AG04450 (cell line): ENCODE measurements at regions not wholly inside any gene's neighbourhood (a gene's known extent, or its start where the extent isn't known, plus 50 kb on each side); places are given as distances from the start of the nearest gene placed in this dataset.

Experiments
- CTCF ChIA-PET: fragments of 300-600, 350-600 bp; formaldehyde crosslinking; extraction: SDS; loops from one replicate; lab custom pipeline; 2022; ENCODE audit warnings: antibody characterized with exemption, inconsistent platforms; lab: Charles Lee
- POLR2A ChIA-PET: fragments of 350-600 bp; formaldehyde crosslinking; extraction: SDS; loops from one replicate; lab custom pipeline; 2021; ENCODE audit warnings: antibody characterized with exemption, inconsistent platforms; lab: Yijun Ruan, JAX
- DNase-seq: peaks from one replicate; pipeline ENCODE4 v3.0.0-alpha.2; 2011; ENCODE audit warnings: low read depth, low spot score
- H3K27ac ChIP-seq: one replicate; pipeline ENCODE4 v1.5.1; 2012; ENCODE audit warnings: low read depth, low read length, control low read depth
- H3K27me3 ChIP-seq: one replicate; pipeline ENCODE4 v1.6.0; 2012; ENCODE audit warnings: low read length; ENCODE audit not compliant: control insufficient read depth, insufficient read depth
- H3K4me3 ChIP-seq: 2 replicates; pipeline ENCODE4 v1.5.1; 2011; ENCODE audit warnings: mild to moderate bottlenecking, low read depth, low read length, control low read depth
- H3K9me3 ChIP-seq: 2 replicates; pipeline ENCODE4 v1.5.1; 2012; ENCODE audit warnings: low read length; ENCODE audit not compliant: control insufficient read depth, insufficient read depth
- CTCF ChIP-seq: IDR thresholded peaks from 2 replicates; pipeline ENCODE4 v1.5.1; 2011; ENCODE audit warnings: low read depth, low read length, control low read depth, inconsistent platforms

GRCh38 chr7:12761111-12761510 is 73.7 kb downstream of the ARL4A start:
- Histone ChIP-seq H3K27ac (no peak overlapping the region), H3K27me3 (no peaks in the 10 kb centered on the region), H3K9me3 (no peaks in the 10 kb centered on the region), H3K4me3 (no peak overlapping the region)
- no peak for TF ChIP-seq CTCF
- no peak for DNase-seq
- ChIA-PET POLR2A (no interaction called here), CTCF (no interaction called here)

- no peaks in the 10 kb centered on the region for H3K9me3 ChIP-seq
- CTCF ChIA-PET: no interaction called here
- H3K4me3 ChIP-seq: no peak overlapping the region
- POLR2A ChIA-PET: no interaction called here
- no peak overlapping the region for H3K27ac ChIP-seq
- no peaks in the 10 kb centered on the region for H3K27me3 ChIP-seq
- no peak for TF ChIP-seq CTCF
- DNase-seq: no peak
Measured at GRCh38 chr7:12761691-12762090, 74.3 kb downstream of the ARL4A start.

DNA sequence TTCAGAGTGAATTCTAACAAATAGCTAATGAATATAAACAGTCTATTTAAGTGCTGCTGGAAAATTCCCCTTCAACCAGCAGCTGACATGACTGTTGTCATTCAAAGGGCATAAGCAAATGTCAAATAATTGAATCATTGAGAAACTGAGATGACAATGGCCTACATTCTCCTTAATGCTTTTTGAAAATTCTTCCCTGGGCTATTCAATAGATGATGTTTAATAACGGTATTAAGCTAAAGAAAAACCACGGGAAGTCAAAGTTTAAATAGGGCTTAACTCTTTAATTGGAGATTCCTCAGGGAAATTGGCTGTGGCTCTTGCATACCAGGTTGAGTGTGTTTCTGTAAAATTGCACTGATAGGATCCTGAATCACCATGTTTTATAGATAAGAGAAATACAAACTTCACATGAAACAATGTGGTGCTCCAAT is 77.0 kb downstream of the ARL4A start:
- ChIA-PET CTCF (interaction anchor here (1.3 kb wide), 1 partner anchor 78 kb away, joined by 5 read pairs; no protein-coding TSS in a partner anchor), POLR2A (no interaction called here)
- H3K27me3 ChIP-seq: no peaks in the 10 kb centered on the region
- no peak for TF ChIP-seq CTCF
- H3K4me3 ChIP-seq: no peak overlapping the region
- DNase-seq: no peak
- no peak overlapping the region for H3K27ac ChIP-seq
- H3K9me3 ChIP-seq: no peaks in the 10 kb centered on the region

DNA sequence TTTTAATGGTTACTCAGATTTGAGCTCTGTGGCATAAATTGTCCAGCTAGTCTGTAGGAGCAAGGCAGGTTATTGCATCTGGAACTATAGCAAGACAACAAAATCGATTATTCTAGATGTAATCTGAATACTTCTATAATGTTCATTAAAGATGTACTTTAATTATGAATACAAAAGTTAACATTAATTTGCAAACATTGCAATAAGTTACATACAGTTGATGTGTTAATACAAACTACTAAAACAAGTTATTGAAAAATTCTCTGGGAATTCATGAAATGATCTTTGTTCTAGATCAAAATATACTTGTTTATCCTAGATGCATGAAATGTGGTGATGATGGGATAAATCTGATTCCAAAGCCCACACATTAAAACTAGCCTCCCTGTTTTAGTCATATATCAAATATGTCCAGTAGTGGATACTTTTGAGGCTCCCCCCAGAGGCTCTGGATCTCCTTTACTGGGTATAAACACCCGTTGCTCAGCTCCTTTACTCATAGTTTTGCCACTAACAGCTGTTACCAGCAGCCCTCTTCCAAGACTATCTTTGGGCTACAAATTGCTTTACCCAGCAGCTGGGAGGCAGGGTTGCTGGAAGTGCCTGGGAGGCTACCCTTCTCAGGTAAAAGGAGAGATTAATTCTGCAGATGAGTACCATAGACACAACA is 78.1 kb downstream of the ARL4A start:
- ChIA-PET POLR2A (interaction anchor here (0.6 to 0.8 kb wide), 2 partner anchors 78 to 272 kb away, joined by 3 to 4 read pairs; partner anchors contain the start of gene ARL4A), CTCF (interaction anchor here (0.7 to 1.4 kb wide), 2 partner anchors 19 to 76 kb away, joined by 3 read pairs; no protein-coding TSS in a partner anchor)
- Histone ChIP-seq H3K9me3 (no peaks in the 10 kb centered on the region), H3K27me3 (no peaks in the 10 kb centered on the region), H3K27ac (no peak overlapping the region), H3K4me3 (no peak overlapping the region)
- 0 out of 2 replicates have a peak, but pooled peaks have one; percentile 11 for TF ChIP-seq CTCF
- DNase-seq: no peak

DNA sequence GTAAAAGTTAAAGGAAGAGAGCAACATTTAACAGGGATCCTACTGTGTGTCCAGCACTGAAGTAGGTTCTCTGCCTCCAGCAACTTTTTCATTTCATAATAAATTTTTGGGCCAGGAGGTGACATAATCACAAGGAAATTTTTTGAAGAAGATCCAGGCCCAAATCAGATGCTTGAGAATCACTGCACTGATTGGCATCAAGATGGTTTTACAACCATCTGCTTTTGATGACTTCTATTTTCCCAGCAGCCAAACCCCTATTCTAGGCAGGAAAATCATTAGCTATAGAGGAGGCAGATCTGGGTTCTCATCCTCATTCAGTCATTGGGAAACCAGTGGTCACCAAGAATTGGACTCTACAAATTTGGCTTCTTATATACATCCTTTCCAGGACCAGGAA is 79.0 kb downstream of the ARL4A start:
- CTCF ChIA-PET: interaction anchor here (0.7 to 1.4 kb wide), 2 partner anchors 20 to 77 kb away, joined by 3 read pairs; no protein-coding TSS in a partner anchor
- no peak for DNase-seq
- no peak overlapping the region for H3K27ac ChIP-seq

More for the DNA sequence above, 79.0 kb downstream of the ARL4A start:
- no peak overlapping the region for H3K4me3 ChIP-seq
- no peak for TF ChIP-seq CTCF
- no peaks in the 10 kb centered on the region for H3K9me3 ChIP-seq
- POLR2A ChIA-PET: no interaction called here
- H3K27me3 ChIP-seq: no peaks in the 10 kb centered on the region
